ENCODE measurements at regions not wholly inside any gene's neighbourhood (a gene's known extent, or its start where the extent isn't known, plus 50 kb on each side); places are given as distances from the start of the nearest gene placed in this dataset.

DNA sequence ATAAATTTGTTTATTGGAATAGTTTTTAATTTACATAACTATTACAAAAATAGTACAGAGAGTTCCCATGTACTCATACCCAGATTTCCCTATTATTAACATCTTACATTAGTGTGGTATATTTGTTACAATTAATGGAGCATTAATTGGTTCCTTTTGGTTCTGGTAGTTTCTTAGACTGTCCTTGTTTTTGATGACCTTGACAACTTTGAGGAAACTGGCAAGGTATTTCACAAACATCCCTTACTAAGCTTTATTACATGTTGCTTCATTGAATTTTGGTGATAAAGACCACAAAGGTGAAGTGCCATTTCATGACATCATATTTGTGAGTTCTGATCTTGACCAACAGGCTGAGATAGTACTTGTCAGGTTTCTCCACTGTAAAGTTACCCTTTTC, 379.0 kb upstream of the GCFC2 start:
- TF ChIP-seq, protein P1, sequence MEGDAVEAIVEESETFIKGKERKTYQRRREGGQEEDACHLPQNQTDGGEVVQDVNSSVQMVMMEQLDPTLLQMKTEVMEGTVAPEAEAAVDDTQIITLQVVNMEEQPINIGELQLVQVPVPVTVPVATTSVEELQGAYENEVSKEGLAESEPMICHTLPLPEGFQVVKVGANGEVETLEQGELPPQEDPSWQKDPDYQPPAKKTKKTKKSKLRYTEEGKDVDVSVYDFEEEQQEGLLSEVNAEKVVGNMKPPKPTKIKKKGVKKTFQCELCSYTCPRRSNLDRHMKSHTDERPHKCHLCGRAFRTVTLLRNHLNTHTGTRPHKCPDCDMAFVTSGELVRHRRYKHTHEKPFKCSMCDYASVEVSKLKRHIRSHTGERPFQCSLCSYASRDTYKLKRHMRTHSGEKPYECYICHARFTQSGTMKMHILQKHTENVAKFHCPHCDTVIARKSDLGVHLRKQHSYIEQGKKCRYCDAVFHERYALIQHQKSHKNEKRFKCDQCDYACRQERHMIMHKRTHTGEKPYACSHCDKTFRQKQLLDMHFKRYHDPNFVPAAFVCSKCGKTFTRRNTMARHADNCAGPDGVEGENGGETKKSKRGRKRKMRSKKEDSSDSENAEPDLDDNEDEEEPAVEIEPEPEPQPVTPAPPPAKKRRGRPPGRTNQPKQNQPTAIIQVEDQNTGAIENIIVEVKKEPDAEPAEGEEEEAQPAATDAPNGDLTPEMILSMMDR (IDR thresholded peaks at IDR 0.05; ENCODE audit: low read depth, low read length, poor library complexity, severe bottlenecking), result no peak
- TF ChIP-seq EZH2phosphoT487 (IDR thresholded peaks at IDR 0.05; ENCODE audit: borderline replicate concordance, low read length), result no peak
